Liver (tissue), 3 donors: ENCODE measurements at regions not wholly inside any gene's neighbourhood (a gene's known extent, or its start where the extent isn't known, plus 50 kb on each side); places are given as distances from the start of the nearest gene placed in this dataset.

Experiments used
- CTCF ChIP-seq: fragments of 150-350 bp; IDR thresholded peaks from 2 replicates; pipeline ENCODE4 v1.5.1; 2017; ENCODE audit warnings: improper control_type of control experiment, low read depth, low read length; ENCODE audit not compliant: missing input control
- GABPA ChIP-seq, 2 donors: IDR thresholded peaks in 1 of 2; conservative IDR thresholded peaks in 1 of 2; 2 replicates each; pipeline ENCODE4 v1.6.1; 2016; ENCODE audit warnings: antibody characterized with exemption in 2 of 2, mild to moderate bottlenecking in 1 of 2, moderate library complexity in 1 of 2
- JUND ChIP-seq, 2 donors: IDR thresholded peaks; 2 replicates each; pipeline ENCODE4 v1.6.1; 2016; ENCODE audit warnings: antibody characterized with exemption in 2 of 2
- MAX ChIP-seq: IDR thresholded peaks from 2 replicates; pipeline ENCODE4 v1.6.1; 2016; ENCODE audit warnings: antibody characterized with exemption
- RAD21 ChIP-seq, 2 donors: IDR thresholded peaks; 2 replicates each; pipeline ENCODE4 v1.6.1; 2016; ENCODE audit warnings: antibody characterized with exemption in 2 of 2, mild to moderate bottlenecking in 2 of 2
- RXRA ChIP-seq, 2 donors: IDR thresholded peaks; 2 replicates each; pipeline ENCODE4 v1.6.1; 2017 to 2018; ENCODE audit warnings: antibody characterized with exemption in 2 of 2, mild to moderate bottlenecking in 1 of 2
- SP1 ChIP-seq: IDR thresholded peaks from 2 replicates; pipeline ENCODE4 v1.6.1; 2018; ENCODE audit warnings: antibody characterized with exemption, mild to moderate bottlenecking
- YY1 ChIP-seq: IDR thresholded peaks from 2 replicates; pipeline ENCODE4 v1.6.1; 2016; ENCODE audit warnings: antibody characterized with exemption, mild to moderate bottlenecking
- donor health status: healthy.
- donor health status: healthy.

DNA sequence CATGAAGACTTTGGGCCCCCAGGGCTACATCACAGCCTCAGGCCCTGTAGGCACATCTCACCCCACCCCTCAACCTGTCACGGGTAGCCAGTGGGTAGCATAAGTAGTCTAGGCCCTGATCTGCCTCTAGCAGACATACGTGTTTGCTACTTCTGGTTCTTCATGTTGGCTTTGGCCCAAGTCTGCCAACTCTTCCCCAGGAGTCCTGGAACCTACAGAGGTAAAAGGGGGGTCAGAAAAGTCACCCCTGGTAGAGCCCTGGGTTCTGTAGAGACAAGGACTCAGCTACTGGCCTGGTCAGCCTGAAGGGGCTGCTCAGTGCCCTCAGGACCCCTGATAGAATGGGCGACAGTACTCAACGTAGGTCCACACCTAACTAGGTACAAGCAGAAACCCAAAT, 67.5 kb upstream of the UNC5B start:
- TF ChIP-seq CTCF (no peak), GABPA (IDR thresholded peaks at IDR 0.05 in 1 of 2, conservative IDR thresholded peaks at IDR 0.05 in 1 of 2) (no peak), YY1 (no peak), RXRA (IDR thresholded peaks at IDR 0.05) (no peak), JUND (IDR thresholded peaks at IDR 0.05) (no peak), SP1 (no peak), RAD21 (IDR thresholded peaks at IDR 0.05) (no peak), MAX (no peak)
